Lower leg skin (tissue), 3 donors: ENCODE measurements at regions not wholly inside any gene's neighbourhood (a gene's known extent, or its start where the extent isn't known, plus 50 kb on each side); places are given as distances from the start of the nearest gene placed in this dataset.

Experiments used
- POLR2A ChIP-seq, 2 donors: fragments of 450-650 bp; IDR thresholded peaks; one replicate each; pipeline ENCODE4 v1.6.1; 2016 to 2017; ENCODE audit warnings: antibody characterized with exemption in 2 of 2, mild to moderate bottlenecking in 1 of 2, moderate library complexity in 1 of 2
- TF ChIP-seq, protein P1 (sequence below), 3 donors: fragments of 450-650 bp; IDR thresholded peaks; one replicate each; pipeline ENCODE4 v1.5.1; 2016; ENCODE audit warnings: antibody characterized with exemption in 3 of 3, mild to moderate bottlenecking in 3 of 3, moderate library complexity in 2 of 3

DNA sequence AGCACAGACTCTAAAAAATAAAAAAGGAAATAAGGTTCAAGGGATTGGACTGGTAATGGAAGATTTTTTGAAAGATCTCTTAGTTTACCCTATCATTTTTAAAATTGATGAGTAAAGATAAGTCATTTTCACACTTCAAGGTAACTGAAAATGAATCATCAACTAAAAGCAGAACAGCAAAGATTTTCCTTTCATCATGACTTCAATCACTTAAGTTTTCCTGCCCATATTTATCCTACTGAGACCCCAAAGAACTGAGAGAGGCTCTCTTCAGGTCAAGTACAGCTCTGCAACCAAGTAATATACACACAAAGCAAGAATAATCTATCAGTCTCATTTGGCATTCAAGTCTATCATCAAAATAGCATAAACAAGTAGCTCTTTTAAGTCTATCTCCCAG, 540.7 kb downstream of the METTL4 start:
- TF ChIP-seq, protein P1, sequence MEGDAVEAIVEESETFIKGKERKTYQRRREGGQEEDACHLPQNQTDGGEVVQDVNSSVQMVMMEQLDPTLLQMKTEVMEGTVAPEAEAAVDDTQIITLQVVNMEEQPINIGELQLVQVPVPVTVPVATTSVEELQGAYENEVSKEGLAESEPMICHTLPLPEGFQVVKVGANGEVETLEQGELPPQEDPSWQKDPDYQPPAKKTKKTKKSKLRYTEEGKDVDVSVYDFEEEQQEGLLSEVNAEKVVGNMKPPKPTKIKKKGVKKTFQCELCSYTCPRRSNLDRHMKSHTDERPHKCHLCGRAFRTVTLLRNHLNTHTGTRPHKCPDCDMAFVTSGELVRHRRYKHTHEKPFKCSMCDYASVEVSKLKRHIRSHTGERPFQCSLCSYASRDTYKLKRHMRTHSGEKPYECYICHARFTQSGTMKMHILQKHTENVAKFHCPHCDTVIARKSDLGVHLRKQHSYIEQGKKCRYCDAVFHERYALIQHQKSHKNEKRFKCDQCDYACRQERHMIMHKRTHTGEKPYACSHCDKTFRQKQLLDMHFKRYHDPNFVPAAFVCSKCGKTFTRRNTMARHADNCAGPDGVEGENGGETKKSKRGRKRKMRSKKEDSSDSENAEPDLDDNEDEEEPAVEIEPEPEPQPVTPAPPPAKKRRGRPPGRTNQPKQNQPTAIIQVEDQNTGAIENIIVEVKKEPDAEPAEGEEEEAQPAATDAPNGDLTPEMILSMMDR (IDR thresholded peaks at IDR 0.05), result no peak
- no peak for TF ChIP-seq POLR2A (IDR thresholded peaks at IDR 0.05)
